ENCODE measurements at regions not wholly inside any gene's neighbourhood (a gene's known extent, or its start where the extent isn't known, plus 50 kb on each side); places are given as distances from the start of the nearest gene placed in this dataset.

DNA sequence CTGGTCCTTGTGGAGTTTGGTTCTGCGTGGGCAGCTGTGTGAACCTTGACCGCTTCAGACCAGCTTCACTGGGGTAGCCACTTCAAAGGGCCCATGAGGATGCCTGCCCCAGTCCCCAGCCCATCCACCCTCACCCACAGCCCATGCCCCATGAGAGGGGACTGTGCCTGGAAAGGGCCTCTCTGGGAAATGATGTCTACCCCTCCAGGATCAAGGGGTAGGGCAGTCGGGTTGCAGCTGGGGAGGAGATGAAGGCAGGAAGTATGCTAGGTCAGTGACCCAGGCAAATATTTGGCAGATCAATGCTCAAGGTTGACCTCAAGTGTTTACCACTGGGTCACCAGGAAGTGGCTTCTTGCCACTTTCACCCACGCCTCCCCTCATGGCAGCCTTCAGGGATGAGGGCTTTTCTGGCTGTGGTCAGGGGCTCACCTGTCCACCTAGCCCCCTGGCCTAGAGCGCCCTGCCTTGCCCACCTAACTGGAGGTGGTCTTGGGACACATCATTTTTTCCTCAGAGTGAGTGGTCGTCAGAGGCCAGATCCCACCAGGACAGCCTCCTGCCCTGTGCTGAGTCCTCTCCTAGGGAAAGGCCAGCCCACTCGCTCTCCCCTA lies 109.5 kb downstream of the SNX5 start:
- ATAC-seq: peak; percentile 67
- DNase-seq (ENCODE audit: low spot score): peak; percentile 78

DNA sequence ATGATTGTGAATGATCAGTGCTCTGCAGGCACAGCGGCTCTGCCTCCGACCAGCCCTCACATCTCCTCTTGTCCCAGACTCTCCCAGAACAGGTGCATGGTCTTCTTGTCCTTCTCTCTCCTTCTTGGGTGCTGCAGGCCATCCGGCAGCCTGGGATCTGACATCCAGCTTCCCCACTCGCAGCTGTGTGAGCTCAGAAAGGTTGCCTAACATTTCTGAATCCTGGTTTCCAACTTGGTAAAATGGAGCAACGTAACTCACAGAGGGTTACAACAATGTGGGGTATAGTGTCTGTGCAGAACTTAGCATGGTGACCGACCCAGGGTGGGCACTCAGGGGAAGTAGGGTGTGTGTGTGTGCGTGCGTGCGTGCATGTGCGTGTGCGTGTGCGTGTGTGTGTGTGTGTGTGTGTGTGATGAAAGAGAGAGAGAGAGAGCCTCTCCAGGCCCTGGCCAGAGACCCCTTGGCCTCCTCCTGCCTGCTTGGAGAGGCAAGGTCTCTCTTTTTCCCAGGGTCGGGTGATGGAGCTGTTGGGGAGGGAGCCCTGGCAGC lies 110.1 kb downstream of the SNX5 start:
- no peak for ATAC-seq
- DNase-seq (ENCODE audit: low spot score): no peak

DNA sequence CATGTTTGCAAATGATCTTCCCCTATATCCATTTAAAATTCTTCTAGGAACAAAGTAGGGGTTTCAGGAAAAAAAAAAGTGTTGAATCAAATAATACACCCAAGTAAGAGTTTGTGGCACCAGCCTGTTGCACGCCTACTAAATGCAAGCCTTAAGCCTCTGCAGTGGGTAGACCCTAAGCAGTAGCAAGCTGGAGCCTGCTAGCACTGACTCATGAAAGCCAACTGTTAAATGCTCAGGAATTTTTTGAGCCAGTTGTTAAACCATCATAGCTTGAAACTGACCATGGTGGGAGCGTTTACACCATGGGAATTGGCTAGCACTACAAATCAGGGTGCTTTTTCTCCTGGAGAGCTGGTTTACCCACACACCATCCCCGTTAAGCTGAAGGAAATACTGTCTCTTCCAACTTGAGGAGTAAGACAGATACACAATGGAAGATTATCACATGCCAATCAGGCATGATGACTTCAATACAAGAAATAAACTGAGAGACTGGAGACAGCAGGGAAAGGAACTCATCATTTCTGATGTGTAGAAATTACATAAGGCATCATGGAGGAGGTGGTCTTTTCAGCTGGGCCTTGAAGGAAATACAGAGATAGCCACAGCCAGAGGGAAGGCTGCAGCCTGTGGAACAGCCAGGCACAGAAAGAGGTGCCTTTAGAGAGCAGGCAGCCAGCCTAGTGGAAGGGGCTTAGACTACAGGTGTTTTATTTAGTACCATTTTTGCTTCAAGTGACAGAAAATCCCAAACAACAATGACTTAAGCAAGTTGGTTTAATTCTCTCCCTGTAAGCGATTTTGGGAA lies 110.8 kb downstream of the SNX5 start:
- ATAC-seq (no peak), DNase-seq (ENCODE audit: low spot score) (no peak)

GRCh38 chr20:17856837-17857605 lies 111.6 kb downstream of the SNX5 start:
- ATAC-seq (no peak), DNase-seq (ENCODE audit: low spot score) (no peak)

- ATAC-seq (no peak), DNase-seq (ENCODE audit: low spot score) (no peak)
Measured at GRCh38 chr20:17856024-17856564, 112.5 kb downstream of the SNX5 start.

DNA sequence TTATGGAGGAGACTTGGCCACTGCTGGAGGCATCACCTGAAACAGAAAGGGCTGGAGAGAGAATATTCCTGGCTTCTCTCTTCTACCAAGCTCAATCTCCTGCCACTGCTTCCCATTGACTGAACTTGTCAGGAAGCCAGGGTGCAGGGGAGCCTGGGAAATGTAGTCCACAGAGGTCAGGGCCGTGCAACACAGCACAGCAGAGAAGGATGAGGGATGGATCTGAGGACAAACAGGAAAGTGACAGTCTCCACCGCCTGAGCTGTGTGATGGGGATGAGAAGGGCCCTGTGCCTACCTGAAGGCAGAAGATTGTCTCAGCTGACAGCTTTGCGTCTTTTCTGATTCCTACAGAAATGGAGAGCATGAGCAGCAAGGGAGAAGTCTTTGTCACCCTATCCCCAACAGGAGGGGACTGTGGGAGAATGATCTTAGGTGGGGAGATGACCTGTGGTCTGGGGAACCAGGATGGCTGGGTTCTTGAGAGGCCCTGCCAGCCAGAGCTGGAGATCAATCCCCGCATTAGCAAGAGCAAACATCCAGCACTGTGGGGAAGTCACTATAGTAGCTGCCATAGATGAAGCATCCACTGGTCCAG lies 114.2 kb downstream of the SNX5 start:
- ATAC-seq (peak; percentile 76), DNase-seq (ENCODE audit: low spot score) (peak; percentile 80)

DNA sequence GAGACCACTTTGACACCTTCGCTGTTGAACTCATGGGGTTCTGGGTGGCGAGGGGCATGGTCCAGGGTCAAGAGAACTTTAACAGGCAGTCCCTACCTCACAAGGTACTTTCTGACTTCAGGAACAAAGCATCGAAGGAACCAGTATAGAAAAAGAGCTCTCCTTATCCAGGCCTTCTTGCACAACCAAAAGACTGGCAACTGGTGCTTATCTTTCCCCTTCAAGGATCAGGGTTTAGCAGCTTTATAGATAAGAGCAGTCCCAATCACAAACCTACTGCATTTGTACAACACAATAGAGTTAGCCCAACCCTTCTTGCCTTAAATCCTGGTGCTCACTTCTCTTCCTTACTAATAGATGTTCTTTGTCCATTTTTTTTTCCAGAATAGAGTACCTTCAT lies 116.3 kb downstream of the SNX5 start:
- DNase-seq (ENCODE audit: low spot score) (no peak), ATAC-seq (no peak)

DNA sequence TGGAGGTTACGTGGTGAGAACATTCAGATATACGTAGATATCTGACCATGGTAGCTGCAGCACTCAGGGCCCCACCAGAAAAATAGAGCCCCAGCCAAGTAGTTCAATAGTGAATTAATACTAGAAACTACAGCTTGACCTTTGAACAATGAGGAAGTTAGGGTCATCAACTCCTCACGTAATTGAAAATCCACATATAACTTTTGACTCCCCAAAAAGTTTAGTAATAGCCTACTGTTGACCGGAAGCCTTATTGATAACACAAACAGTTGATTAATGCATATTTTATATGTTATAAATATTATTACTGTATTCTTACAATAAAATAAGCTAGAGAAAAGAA lies 117.9 kb downstream of the SNX5 start:
- no peak for DNase-seq (ENCODE audit: low spot score)
- ATAC-seq: no peak

GRCh38 chr20:17849901-17850683 lies 118.5 kb downstream of the SNX5 start:
- ATAC-seq (peak; percentile 14), DNase-seq (ENCODE audit: low spot score) (no peak)

DNA sequence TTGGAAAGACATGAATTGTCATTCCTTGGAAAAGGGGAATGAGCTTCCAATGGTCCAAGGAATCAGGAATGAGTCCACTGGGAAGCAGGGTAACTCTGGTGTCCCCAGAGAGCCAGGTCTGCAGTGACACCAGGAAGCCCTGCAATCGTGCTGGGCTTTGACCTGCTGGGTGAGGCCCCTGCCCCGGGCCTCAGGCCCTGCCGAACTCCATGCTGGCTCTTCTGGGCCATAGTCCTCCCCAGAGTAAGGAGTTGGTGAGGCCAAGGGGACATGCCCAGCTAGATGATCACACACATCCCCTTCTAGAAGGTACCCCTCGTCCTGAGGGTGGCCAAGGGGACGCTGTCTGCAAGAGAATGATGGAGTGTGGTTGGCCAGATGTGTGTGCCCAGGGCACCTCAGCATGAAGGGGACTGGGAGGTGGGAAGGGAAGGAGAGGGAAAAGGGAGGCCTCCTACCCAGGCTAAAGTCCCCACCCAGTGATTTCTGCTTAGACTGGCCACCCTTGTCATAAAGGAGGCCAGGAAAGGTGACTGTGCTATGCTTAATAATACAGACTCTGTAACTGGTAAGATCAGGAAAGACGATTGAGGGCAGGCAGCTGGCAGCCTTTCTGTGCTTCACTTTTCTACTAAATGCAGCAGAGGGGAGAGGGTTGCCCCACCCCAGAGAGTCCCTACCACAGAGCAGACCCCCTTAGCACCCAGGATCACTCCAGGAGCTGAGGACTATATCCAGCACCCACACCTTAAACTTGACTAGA lies 119.3 kb downstream of the SNX5 start:
- no peak for DNase-seq (ENCODE audit: low spot score)
- no peak for ATAC-seq

GRCh38 chr20:17848249-17849048 lies 120.1 kb downstream of the SNX5 start:
- ATAC-seq (no peak), DNase-seq (ENCODE audit: low spot score) (no peak)

- no peak for DNase-seq (ENCODE audit: low spot score)
Measured at GRCh38 chr20:17845701-17846475, 122.7 kb downstream of the SNX5 start.

GRCh38 chr20:17844549-17845298 lies 123.9 kb downstream of the SNX5 start:
- ATAC-seq (no peak), DNase-seq (ENCODE audit: low spot score) (no peak)

More at GRCh38 chr20:17845701-17846475, 122.7 kb downstream of the SNX5 start:
- ATAC-seq: peak; percentile 63

DNA sequence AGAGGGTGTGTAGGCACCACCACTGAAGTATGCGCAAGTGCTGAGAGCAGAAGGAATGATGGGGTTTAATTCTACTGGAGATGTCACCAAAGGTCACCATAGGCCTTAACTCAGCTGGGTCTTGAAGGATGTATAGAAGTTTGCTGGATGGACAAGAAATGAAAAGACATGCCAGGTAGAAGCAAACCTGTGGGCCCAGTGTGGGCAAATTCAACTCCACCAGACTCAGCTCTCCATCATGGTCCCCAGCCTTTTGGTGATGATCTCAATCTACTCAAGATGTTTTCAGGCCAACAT lies 124.5 kb downstream of the SNX5 start:
- DNase-seq (ENCODE audit: low spot score): no peak
- no peak for ATAC-seq

DNA sequence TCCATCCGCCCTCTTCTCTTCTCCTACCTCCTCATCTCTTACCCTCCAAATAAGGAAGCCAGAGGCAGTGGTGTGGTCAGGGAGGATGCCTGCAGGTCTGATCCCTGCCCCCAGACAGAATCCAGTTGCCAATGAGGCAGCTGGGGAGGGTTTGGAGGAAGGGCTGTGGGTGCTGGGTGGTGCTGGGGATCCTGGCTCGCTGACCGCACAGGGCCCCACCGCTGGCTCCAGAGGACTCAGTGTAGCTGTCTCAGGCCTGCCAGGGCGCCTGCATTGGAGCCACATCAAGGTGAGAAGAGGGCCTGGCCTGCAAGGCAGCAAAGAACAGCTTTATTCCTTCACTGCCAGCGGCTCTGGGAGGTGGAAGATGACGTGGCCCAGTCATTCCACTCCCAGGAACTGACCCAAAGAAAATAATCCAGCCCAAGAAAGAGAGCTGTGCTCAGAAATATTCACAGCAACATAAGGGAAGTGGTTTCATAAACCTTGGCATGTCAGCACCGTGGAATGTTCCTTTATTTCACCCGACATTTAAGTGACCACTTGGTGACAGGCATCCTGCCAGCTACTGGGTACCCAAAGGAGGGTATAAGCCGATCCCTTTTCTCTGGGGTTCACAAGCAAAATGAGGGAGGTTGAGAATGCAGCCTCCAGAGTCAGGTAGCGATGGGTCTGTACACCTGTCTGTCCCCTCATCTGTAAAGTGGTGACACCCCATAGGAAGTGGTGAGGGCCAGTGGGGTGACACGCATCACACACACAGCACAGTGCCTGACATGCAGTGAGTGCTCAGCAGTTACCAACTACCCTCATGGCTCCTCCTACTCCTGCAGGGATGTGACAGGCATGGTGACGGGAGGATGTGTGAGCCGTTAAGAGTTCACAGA lies 125.1 kb downstream of the SNX5 start:
- no peak for DNase-seq (ENCODE audit: low spot score)
- ATAC-seq: no peak

DNA sequence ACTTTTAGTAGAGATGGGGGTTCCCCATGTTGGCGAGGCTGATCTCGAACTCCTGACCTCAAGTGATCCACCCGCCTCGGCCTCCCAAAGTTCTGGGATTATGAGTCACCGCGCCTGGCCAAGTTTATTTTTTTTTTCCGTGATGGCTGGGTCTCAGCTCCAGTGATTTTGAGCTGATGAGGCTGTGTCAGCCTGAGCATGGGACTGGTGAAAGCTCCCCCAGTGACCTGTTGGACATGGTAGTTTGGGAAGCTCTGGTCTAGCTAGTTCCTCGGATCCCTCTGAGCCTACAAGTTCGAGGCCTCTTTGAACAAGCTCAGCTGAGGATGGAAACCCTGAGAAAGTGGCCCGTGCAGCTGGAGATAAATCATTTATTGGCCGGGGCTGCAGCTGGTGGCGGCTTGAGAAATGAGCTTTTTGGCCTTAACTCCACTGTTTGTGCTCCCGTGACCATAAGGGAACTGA lies 126.8 kb downstream of the SNX5 start:
- DNase-seq (ENCODE audit: low spot score) (no peak), ATAC-seq (no peak)

Measured in left lobe of liver (tissue), 2 donors.